ENCODE measurements at regions not wholly inside any gene's neighbourhood (a gene's known extent, or its start where the extent isn't known, plus 50 kb on each side); places are given as distances from the start of the nearest gene placed in this dataset.

DNA sequence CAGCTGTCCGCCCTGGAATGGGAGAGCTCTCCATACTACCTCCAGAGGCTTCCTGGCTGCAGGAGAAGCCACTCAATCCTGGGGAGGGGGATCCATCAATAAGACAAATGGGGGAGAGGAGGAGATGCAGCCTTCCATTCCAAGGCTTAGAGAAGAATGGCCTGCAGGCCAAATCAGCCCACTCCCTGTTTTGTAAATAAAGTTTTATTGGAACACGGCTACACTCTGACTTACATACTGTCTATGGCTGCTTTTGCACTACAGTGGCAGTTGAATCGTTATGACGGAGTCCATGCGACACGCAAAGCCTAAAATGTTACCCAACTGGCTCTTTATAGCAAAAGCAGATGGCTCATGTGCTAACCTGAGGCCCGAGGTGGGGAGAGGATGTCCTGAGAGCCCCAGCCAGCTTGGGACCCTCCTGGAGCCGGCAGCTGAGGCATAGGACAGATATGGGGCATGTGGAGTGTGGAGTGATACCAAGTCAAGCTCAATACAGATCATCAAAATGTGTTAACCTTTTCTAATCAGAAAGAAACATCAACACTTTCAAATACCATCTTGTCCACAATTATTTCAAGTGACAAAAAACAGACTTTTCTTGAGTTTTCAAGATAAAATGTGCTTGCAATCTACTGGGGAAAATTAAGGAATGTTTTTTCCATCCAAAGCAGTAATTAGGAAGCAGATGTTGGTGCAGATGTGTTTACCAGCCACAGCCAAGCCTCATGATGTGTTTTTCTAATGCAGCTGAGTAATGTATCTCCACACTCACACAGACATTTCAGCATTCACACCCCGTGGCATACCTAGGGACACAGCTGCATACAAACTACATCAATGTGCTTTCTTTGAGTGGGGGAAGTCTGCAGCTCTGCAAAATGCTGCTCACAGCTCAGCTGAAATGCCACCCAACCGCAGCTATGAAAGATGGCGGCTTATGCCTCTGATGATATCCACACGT lies 181.6 kb downstream of the SHANK2 start:
- ATAC-seq (ENCODE audit: insufficient number of reproducible peaks, low FRiP score, low read depth) (no peak), DNase-seq (ENCODE audit: low spot score) (no peak)
- H3K4me1 ChIP-seq (ENCODE audit: control insufficient read depth in 1 of 2, low read depth in 2 of 2): no peaks in the 10 kb centered on the region
- no peaks in the 10 kb centered on the region for H3K27me3 ChIP-seq (replicated peaks; ENCODE audit: insufficient read depth)
- no peak overlapping the region for H3K4me3 ChIP-seq
- H3K27ac ChIP-seq: no peak overlapping the region
- TF ChIP-seq, protein P1, sequence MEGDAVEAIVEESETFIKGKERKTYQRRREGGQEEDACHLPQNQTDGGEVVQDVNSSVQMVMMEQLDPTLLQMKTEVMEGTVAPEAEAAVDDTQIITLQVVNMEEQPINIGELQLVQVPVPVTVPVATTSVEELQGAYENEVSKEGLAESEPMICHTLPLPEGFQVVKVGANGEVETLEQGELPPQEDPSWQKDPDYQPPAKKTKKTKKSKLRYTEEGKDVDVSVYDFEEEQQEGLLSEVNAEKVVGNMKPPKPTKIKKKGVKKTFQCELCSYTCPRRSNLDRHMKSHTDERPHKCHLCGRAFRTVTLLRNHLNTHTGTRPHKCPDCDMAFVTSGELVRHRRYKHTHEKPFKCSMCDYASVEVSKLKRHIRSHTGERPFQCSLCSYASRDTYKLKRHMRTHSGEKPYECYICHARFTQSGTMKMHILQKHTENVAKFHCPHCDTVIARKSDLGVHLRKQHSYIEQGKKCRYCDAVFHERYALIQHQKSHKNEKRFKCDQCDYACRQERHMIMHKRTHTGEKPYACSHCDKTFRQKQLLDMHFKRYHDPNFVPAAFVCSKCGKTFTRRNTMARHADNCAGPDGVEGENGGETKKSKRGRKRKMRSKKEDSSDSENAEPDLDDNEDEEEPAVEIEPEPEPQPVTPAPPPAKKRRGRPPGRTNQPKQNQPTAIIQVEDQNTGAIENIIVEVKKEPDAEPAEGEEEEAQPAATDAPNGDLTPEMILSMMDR (IDR thresholded peaks at IDR 0.05): no peak
- no peaks in the 10 kb centered on the region for H3K36me3 ChIP-seq
- H3K9me3 ChIP-seq: no peaks in the 10 kb centered on the region

DNA sequence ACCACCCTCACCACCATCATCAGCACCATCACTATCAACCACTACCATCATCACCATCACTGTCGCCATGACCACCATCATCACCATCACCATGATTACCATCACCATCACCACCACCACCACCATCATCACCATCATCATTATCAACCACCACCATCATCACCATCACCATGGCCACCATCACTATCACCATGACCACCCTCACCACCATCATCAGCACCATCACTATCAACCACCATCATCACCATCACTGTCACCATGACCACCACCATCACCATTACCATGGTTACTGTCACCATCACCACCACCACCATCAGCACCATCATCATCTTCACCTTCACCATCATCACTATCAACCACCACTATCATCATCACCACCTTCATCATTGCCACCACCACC lies 183.4 kb downstream of the SHANK2 start:
- Histone ChIP-seq H3K9me3 (no peaks in the 10 kb centered on the region), H3K36me3 (no peaks in the 10 kb centered on the region), H3K27ac (no peak overlapping the region), H3K4me3 (no peak overlapping the region), H3K27me3 (replicated peaks; ENCODE audit: insufficient read depth) (no peaks in the 10 kb centered on the region), H3K4me1 (ENCODE audit: control insufficient read depth in 1 of 2, low read depth in 2 of 2) (no peaks in the 10 kb centered on the region)
- TF ChIP-seq, protein P1 (IDR thresholded peaks at IDR 0.05): no peak
- ATAC-seq (ENCODE audit: insufficient number of reproducible peaks, low FRiP score, low read depth): no peak
- DNase-seq (ENCODE audit: low spot score): no peak

- Histone ChIP-seq H3K27ac (no peak overlapping the region), H3K36me3 (no peaks in the 10 kb centered on the region), H3K4me3 (no peak overlapping the region), H3K9me3 (no peaks in the 10 kb centered on the region), H3K4me1 (ENCODE audit: control insufficient read depth in 1 of 2, low read depth in 2 of 2) (no peaks in the 10 kb centered on the region), H3K27me3 (replicated peaks; ENCODE audit: insufficient read depth) (no peaks in the 10 kb centered on the region)
- TF ChIP-seq, protein P1 (IDR thresholded peaks at IDR 0.05): no peak
- no peak for ATAC-seq (ENCODE audit: insufficient number of reproducible peaks, low FRiP score, low read depth)
- no peak for DNase-seq (ENCODE audit: low spot score)
Observed at GRCh38 chr11:71067753-71068152, 184.6 kb downstream of the SHANK2 start.

- no peak overlapping the region for H3K4me3 ChIP-seq
- ATAC-seq (ENCODE audit: insufficient number of reproducible peaks, low FRiP score, low read depth) (no peak), DNase-seq (ENCODE audit: low spot score) (no peak)
- H3K4me1 ChIP-seq (ENCODE audit: control insufficient read depth in 1 of 2, low read depth in 2 of 2): no peaks in the 10 kb centered on the region
- no peaks in the 10 kb centered on the region for H3K9me3 ChIP-seq
- TF ChIP-seq, protein P1 (IDR thresholded peaks at IDR 0.05): no peak
- H3K27me3 ChIP-seq (replicated peaks; ENCODE audit: insufficient read depth): no peaks in the 10 kb centered on the region
- no peaks in the 10 kb centered on the region for H3K36me3 ChIP-seq
- no peak overlapping the region for H3K27ac ChIP-seq
Observed at GRCh38 chr11:71066311-71066710, 186.1 kb downstream of the SHANK2 start.

- ATAC-seq (ENCODE audit: insufficient number of reproducible peaks, low FRiP score, low read depth): no peak
- TF ChIP-seq, protein P1 (IDR thresholded peaks at IDR 0.05): no peak
Observed at GRCh38 chr11:71065841-71066240, 186.5 kb downstream of the SHANK2 start.

More at GRCh38 chr11:71065841-71066240, 186.5 kb downstream of the SHANK2 start:
- no peaks in the 10 kb centered on the region for H3K27me3 ChIP-seq (replicated peaks; ENCODE audit: insufficient read depth)
- H3K9me3 ChIP-seq: no peaks in the 10 kb centered on the region
- H3K4me3 ChIP-seq: no peak overlapping the region
- H3K36me3 ChIP-seq: no peaks in the 10 kb centered on the region
- DNase-seq (ENCODE audit: low spot score): no peak
- no peak overlapping the region for H3K27ac ChIP-seq
- no peaks in the 10 kb centered on the region for H3K4me1 ChIP-seq (ENCODE audit: control insufficient read depth in 1 of 2, low read depth in 2 of 2)
